OCI-LY3 (cell line): ENCODE measurements at regions not wholly inside any gene's neighbourhood (a gene's known extent, or its start where the extent isn't known, plus 50 kb on each side); places are given as distances from the start of the nearest gene placed in this dataset.

Experiments used
- CTCF ChIP-seq: fragments of 200-600, 300-600 bp; sonication (generic); IDR thresholded peaks from 2 replicates; pipeline ENCODE4 v1.5.1; 2014; ENCODE audit warnings: antibody characterized with exemption, low read length, low read depth
- EZH2phosphoT487 ChIP-seq: fragments of 200-600 bp; shearing (Covaris generic); IDR thresholded peaks from 2 replicates; pipeline ENCODE4 v1.6.1; 2018; ENCODE audit warnings: antibody characterized with exemption, mixed run types, low read depth

- TF ChIP-seq CTCF (no peak), EZH2phosphoT487 (no peak)
Observed at GRCh38 chr1:2910211-2910610, 108.7 kb upstream of the TTC34 start.
